ENCODE measurements at regions not wholly inside any gene's neighbourhood (a gene's known extent, or its start where the extent isn't known, plus 50 kb on each side); places are given as distances from the start of the nearest gene placed in this dataset.
"Not testable (repeated sequence)": the region's sequence is repeated elsewhere in the genome, so short reads cannot be mapped to it uniquely, and the experiment has no call there.

- no peak for TF ChIP-seq POLR2A (IDR thresholded peaks at IDR 0.05)
- TF ChIP-seq CTCF (IDR thresholded peaks at IDR 0.05) = no peak
- intact Hi-C loops (cut with DNase I; ENCODE audit: low total_unique reads) = no loop called here
- 82 to 92% methylated on average over 9 of the region's 9 CpGs for WGBS, 2 donors
- DNase-seq (ENCODE audit: low spot score in 2 of 2) = no peak
- H3K4me3 ChIP-seq (ENCODE audit: low read depth, poor library complexity, severe bottlenecking) = no peak overlapping the region
Measured at GRCh38 chr7:54259185-54259584, 283.0 kb upstream of the VSTM2A start.

DNA sequence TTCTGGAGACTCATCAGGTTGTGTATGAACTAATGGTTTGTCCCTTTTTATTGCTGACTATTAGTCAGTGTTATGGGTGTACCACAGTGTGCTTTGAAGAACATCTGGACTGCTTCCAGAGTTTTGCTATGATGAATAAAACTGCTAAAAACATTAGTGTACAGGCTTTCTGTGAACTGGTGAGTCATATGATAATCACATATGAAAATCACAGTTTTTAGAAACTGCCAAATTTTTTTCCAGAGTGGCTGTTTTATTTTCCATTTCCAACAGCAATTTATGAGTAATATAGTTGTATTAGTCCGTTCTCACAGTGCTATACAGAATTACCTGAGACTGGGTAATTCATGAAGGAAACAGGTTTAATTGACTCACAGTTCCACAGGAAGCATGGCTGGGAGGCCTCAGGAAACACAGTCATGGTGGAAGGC, 281.2 kb upstream of the VSTM2A start:
- WGBS, 2 donors = 34 to 46% methylated on average over 1 of the region's 1 CpG
- no peak for DNase-seq (ENCODE audit: low spot score in 2 of 2)
- TF ChIP-seq POLR2A (IDR thresholded peaks at IDR 0.05) (no peak), CTCF (IDR thresholded peaks at IDR 0.05) (no peak)

GRCh38 chr7:54278847-54279246, 263.3 kb upstream of the VSTM2A start:
- no peak overlapping the region for H3K4me3 ChIP-seq (ENCODE audit: low read depth, poor library complexity, severe bottlenecking)
- intact Hi-C loops (cut with DNase I; ENCODE audit: low total_unique reads) = no loop called here
- no peak for TF ChIP-seq CTCF (IDR thresholded peaks at IDR 0.05)
- no peak for TF ChIP-seq POLR2A (IDR thresholded peaks at IDR 0.05)
- DNase-seq (ENCODE audit: low spot score in 2 of 2) = no peak
- WGBS, 2 donors = 25 to 29% methylated on average over 1 of the region's 1 CpG

More for the DNA sequence above, 281.2 kb upstream of the VSTM2A start:
- H3K4me3 ChIP-seq (ENCODE audit: low read depth, poor library complexity, severe bottlenecking) = no peak overlapping the region
- intact Hi-C loops (cut with DNase I; ENCODE audit: low total_unique reads) = no loop called here

DNA sequence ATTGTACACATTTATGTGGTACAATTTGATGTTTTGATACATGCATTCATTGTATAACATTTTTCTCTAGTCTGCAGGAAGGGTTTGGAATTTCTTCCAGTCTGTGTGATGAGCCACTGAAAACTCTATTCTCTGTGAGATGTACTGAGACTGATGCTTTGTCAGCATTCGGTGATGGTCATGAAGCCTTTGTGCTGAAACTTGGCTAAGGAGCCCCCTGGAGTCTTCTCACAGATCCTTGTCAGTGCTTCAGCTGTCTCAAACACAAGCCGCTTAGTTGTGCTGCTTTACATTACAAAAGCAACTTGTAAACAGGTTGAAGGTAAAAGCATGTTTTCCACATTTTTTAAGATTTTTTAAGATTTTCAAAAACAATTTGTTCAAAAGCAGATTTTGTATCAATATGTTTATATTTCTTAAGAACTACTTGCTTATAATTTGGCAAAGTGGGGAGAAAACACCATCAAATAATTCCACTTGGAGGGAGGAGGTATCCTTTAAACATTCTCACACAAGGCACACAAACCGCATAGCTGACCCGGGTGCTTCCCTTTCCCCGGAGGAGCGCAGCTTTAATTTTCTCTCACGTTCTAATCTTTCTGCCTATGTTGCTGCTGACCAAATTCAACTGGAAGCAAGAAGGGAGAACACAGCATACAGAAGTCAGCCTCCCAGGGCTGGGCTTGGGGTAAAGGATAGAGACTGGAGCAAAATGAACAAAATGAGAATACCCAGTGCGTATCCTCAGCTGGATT, 249.8 kb upstream of the VSTM2A start:
- intact Hi-C loops (cut with DNase I; ENCODE audit: low total_unique reads) = no loop called here
- TF ChIP-seq POLR2A (IDR thresholded peaks at IDR 0.05) = no peak
- 29 to 30% methylated on average over 8 of the region's 8 CpGs for WGBS, 2 donors
- DNase-seq (ENCODE audit: low spot score in 2 of 2) = no peak
- H3K4me3 ChIP-seq (ENCODE audit: low read depth, poor library complexity, severe bottlenecking) = no peak overlapping the region

DNA sequence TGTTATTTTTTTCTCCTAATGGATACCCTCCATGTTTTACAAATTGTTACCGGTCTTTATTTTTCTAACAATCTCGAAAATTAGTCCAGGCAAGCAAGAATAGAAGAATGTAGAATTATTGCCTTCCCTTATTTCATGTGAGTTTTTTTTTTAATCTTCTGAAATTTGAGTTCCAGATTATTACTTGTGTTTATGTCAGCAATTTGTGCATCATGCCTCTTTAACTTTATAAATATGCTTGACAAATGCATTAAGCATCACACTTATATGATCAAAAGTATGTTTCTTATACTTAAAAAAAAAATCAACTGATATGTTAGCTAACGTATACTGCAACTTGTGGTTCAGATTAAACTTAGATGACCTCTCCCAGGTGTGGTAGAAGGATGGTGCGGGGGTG, 242.7 kb upstream of the VSTM2A start:
- no peak for DNase-seq (ENCODE audit: low spot score in 2 of 2)
- TF ChIP-seq CTCF (IDR thresholded peaks at IDR 0.05) = no peak
- no peak for TF ChIP-seq POLR2A (IDR thresholded peaks at IDR 0.05)
- 60 to 77% methylated on average over 4 of the region's 4 CpGs for WGBS, 2 donors
- intact Hi-C loops (cut with DNase I; ENCODE audit: low total_unique reads) = no loop called here
- no peak overlapping the region for H3K4me3 ChIP-seq (ENCODE audit: low read depth, poor library complexity, severe bottlenecking)

GRCh38 chr7:54315955-54316354, 226.2 kb upstream of the VSTM2A start:
- DNase-seq (ENCODE audit: low spot score in 2 of 2); H3K4me3 ChIP-seq (ENCODE audit: low read depth, poor library complexity, severe bottlenecking); intact Hi-C loops (cut with DNase I; ENCODE audit: low total_unique reads): not testable (repeated sequence)

- H3K4me3 ChIP-seq (ENCODE audit: low read depth, poor library complexity, severe bottlenecking) = no peak overlapping the region
- no peak for TF ChIP-seq CTCF (IDR thresholded peaks at IDR 0.05)
- no peak for TF ChIP-seq POLR2A (IDR thresholded peaks at IDR 0.05)
- 58 to 60% methylated on average over 3 of the region's 3 CpGs for WGBS, 2 donors
- DNase-seq (ENCODE audit: low spot score in 2 of 2) = no peak
- intact Hi-C loops (cut with DNase I; ENCODE audit: low total_unique reads) = no loop called here
Measured at GRCh38 chr7:54326592-54327167, 215.5 kb upstream of the VSTM2A start.
